ENCODE measurements at regions not wholly inside any gene's neighbourhood (a gene's known extent, or its start where the extent isn't known, plus 50 kb on each side); places are given as distances from the start of the nearest gene placed in this dataset.

DNA sequence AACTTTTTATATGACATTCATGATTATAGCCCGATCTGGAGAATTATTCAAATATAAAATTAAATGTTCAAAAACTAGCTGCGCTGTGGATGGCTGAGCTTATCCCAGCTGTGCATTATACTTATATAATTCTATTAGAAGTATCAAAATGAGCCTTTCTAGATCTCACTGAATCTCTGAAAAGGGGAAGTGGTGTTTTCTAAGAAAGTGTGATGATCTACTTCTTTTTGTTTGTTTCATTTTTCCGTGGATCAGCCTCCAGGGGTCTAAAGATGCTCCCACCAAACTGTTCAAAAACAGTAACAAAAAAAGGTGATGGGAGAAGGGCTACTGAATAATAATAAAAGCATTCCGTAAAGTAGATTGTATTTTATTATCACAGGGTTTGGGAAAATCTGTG, 411.3 kb upstream of the PSMD7 start:
- intact Hi-C loops (cut with DNase I): no loop called here
- no peak overlapping the region for H3K27ac ChIP-seq
- no peak for ATAC-seq
- no peak for DNase-seq
- no peaks in the 10 kb centered on the region for H3K4me1 ChIP-seq
- WGBS, 3 donors: 91 to 93% (median 92%) methylated on average over 4 of the region's 4 CpGs
- no peak overlapping the region for H3K4me3 ChIP-seq
- TF ChIP-seq CTCF (IDR thresholded peaks at IDR 0.05): no peak
- peaks cover 0 to 5% (median 0%) of the 10 kb centered on the region in 3 donors for H3K27me3 ChIP-seq (ENCODE audit: insufficient read depth in 3 of 3, low read length in 2 of 3)
- no peaks in the 10 kb centered on the region for H3K9me3 ChIP-seq
- H3K36me3 ChIP-seq (ENCODE audit: insufficient read depth in 1 of 2, low read depth in 1 of 2): no peaks in the 10 kb centered on the region

GRCh38 chr16:73883841-73884240, 412.8 kb upstream of the PSMD7 start:
- TF ChIP-seq CTCF (IDR thresholded peaks at IDR 0.05): no peak
- Histone ChIP-seq H3K36me3 (ENCODE audit: insufficient read depth in 1 of 2, low read depth in 1 of 2) (no peaks in the 10 kb centered on the region), H3K27me3 (ENCODE audit: insufficient read depth in 3 of 3, low read length in 2 of 3) (peaks cover 0 to 5% (median 0%) of the 10 kb centered on the region in 3 donors), H3K9me3 (no peaks in the 10 kb centered on the region), H3K4me1 (no peaks in the 10 kb centered on the region), H3K27ac (no peak overlapping the region), H3K4me3 (no peak overlapping the region)
- intact Hi-C loops (cut with DNase I): loop anchor here in 1 of 2 donors (5.0 kb wide), 1 partner anchor 172 kb away; no protein-coding TSS in a partner anchor
- ATAC-seq (no peak), DNase-seq (no peak)
- WGBS, 3 donors: 65 to 74% (median 69%) methylated on average over 3 of the region's 3 CpGs

- intact Hi-C loops (cut with DNase I): loop anchor here in 1 of 2 donors (5.0 kb wide), 1 partner anchor 171 kb away; no protein-coding TSS in a partner anchor
- H3K4me3 ChIP-seq: no peak overlapping the region
- H3K27me3 ChIP-seq (ENCODE audit: insufficient read depth in 3 of 3, low read length in 2 of 3): peaks cover 0 to 5% (median 0%) of the 10 kb centered on the region in 3 donors
- H3K27ac ChIP-seq: no peak overlapping the region
- no peaks in the 10 kb centered on the region for H3K36me3 ChIP-seq (ENCODE audit: insufficient read depth in 1 of 2, low read depth in 1 of 2)
- DNase-seq: no peak
- ATAC-seq: no peak
- WGBS, 3 donors: 83 to 85% (median 83%) methylated on average over 2 of the region's 2 CpGs
- no peak for TF ChIP-seq CTCF (IDR thresholded peaks at IDR 0.05)
- H3K4me1 ChIP-seq: no peaks in the 10 kb centered on the region
- H3K9me3 ChIP-seq: no peaks in the 10 kb centered on the region
These were observed 413.5 kb upstream of the PSMD7 start for GRCh38 chr16:73883126-73883525.

DNA sequence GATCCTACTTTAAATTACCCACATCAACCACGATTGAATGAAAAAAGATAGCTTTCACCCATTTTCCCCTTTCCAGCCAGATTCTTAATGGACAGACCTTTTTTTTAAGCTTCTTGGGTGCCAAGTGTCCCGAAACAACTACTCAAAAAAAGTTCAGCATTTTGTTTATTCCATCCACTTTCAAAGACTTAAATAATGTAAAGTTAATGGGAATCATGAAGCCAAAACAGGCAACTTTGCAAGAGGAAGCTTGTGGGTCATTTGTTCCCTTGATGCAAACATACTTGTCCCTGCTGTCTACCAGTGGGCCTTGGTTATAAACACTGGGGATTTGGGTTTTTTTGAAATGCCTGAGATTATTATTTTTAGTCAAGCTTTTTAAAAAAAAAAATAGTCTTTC, 414.0 kb upstream of the PSMD7 start:
- intact Hi-C loops (cut with DNase I): loop anchor here in 1 of 2 donors (5.0 kb wide), 1 partner anchor 170 kb away; no protein-coding TSS in a partner anchor
- DNase-seq: no peak
- no peaks in the 10 kb centered on the region for H3K36me3 ChIP-seq (ENCODE audit: insufficient read depth in 1 of 2, low read depth in 1 of 2)
- peaks cover 0 to 5% (median 0%) of the 10 kb centered on the region in 3 donors for H3K27me3 ChIP-seq (ENCODE audit: insufficient read depth in 3 of 3, low read length in 2 of 3)
- 49 to 74% (median 66%) methylated on average over 2 of the region's 2 CpGs for WGBS, 3 donors
- no peaks in the 10 kb centered on the region for H3K4me1 ChIP-seq
- TF ChIP-seq CTCF (IDR thresholded peaks at IDR 0.05): no peak
- H3K27ac ChIP-seq: no peak overlapping the region
- no peak for ATAC-seq
- no peak overlapping the region for H3K4me3 ChIP-seq
- no peaks in the 10 kb centered on the region for H3K9me3 ChIP-seq

GRCh38 chr16:73882033-73882432, 414.6 kb upstream of the PSMD7 start:
- 48 to 57% (median 52%) methylated on average over 7 of the region's 7 CpGs for WGBS, 3 donors
- intact Hi-C loops (cut with DNase I): loop anchor here in 1 of 2 donors (5.0 kb wide), 1 partner anchor 170 kb away; no protein-coding TSS in a partner anchor

More at GRCh38 chr16:73882033-73882432, 414.6 kb upstream of the PSMD7 start:
- peaks cover 0 to 5% (median 0%) of the 10 kb centered on the region in 3 donors for H3K27me3 ChIP-seq (ENCODE audit: insufficient read depth in 3 of 3, low read length in 2 of 3)
- H3K27ac ChIP-seq: no peak overlapping the region
- no peaks in the 10 kb centered on the region for H3K36me3 ChIP-seq (ENCODE audit: insufficient read depth in 1 of 2, low read depth in 1 of 2)
- no peaks in the 10 kb centered on the region for H3K4me1 ChIP-seq
- ATAC-seq (no peak), DNase-seq (no peak)
- no peaks in the 10 kb centered on the region for H3K9me3 ChIP-seq
- TF ChIP-seq CTCF (IDR thresholded peaks at IDR 0.05): no peak
- H3K4me3 ChIP-seq: no peak overlapping the region

All from psoas muscle (tissue), 7 donors.